Neutrophil (primary cell): ENCODE measurements at regions not wholly inside any gene's neighbourhood (a gene's known extent, or its start where the extent isn't known, plus 50 kb on each side); places are given as distances from the start of the nearest gene placed in this dataset.
"Not testable (repeated sequence)": the region's sequence is repeated elsewhere in the genome, so short reads cannot be mapped to it uniquely, and the experiment has no call there.

Source experiments
- H3K27ac ChIP-seq: fragments of 200-600 bp; sonication (generic); 2 replicates; pipeline ENCODE4 v1.5.1; 2016; ENCODE audit warnings: mild to moderate bottlenecking, moderate library complexity
- H3K27me3 ChIP-seq: fragments of 200-600 bp; sonication (generic); 2 replicates; pipeline ENCODE4 v1.6.0; 2016; ENCODE audit warnings: mild to moderate bottlenecking
- H3K36me3 ChIP-seq: fragments of 200-600 bp; sonication (generic); 2 replicates; pipeline ENCODE4 v1.5.1; 2017
- H3K4me1 ChIP-seq, 2 experiments: fragments of 200-600 bp in 1 of 2; sonication (generic) in 1 of 2; 1 replicate in 1 of 2; 2 replicates in 1 of 2; pipeline versions ENCODE4 v1.5.1 to v1.6.1; 2013 to 2016; ENCODE audit warnings: low read depth in 1 of 2, low read length in 1 of 2, mild to moderate bottlenecking in 1 of 2, moderate library complexity in 1 of 2; ENCODE audit not compliant: control insufficient read depth in 1 of 2, insufficient read depth in 1 of 2
- H3K4me3 ChIP-seq, 2 experiments: fragments of 200-600 bp in 1 of 2; sonication (generic) in 1 of 2; 1 replicate in 1 of 2; 2 replicates in 1 of 2; pipeline ENCODE4 v1.5.1; 2013 to 2016; ENCODE audit warnings: low read depth in 1 of 2, low read length in 1 of 2, mild to moderate bottlenecking in 1 of 2, moderate library complexity in 1 of 2
- H3K9me3 ChIP-seq: fragments of 200-600 bp; sonication (generic); 2 replicates; pipeline ENCODE4 v1.5.1; 2016
- TF ChIP-seq, protein P1 (sequence below): fragments of 200-600 bp; sonication (generic); IDR thresholded peaks from 2 replicates; pipeline ENCODE4 v1.5.1; 2016; ENCODE audit warnings: antibody characterized with exemption

GRCh38 chr2:132068407-132068806 lies 93.3 kb downstream of the ANKRD30BL start:
- not testable (repeated sequence) for H3K27ac ChIP-seq, H3K27me3 ChIP-seq, H3K9me3 ChIP-seq, H3K4me3 ChIP-seq, H3K4me1 ChIP-seq, H3K36me3 ChIP-seq

DNA sequence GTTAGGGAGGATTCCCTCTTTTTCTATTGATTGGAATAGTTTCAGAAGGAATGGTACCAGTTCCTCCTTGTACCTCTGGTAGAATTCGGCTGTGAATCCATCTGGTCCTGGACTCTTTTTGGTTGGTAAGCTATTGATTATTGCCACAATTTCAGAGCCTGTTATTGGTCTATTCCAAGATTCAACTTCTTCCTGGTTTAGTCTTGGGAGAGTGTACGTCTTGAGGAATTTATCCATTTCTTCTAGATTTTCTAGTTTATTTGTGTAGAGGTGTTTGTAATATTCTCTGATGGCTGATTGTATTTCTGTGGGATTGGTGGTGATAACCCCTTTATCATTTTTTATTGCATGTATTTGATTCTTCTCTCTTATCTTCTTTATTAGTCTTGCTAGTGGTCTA lies 96.4 kb downstream of the ANKRD30BL start:
- not testable (repeated sequence) for H3K4me1 ChIP-seq, H3K9me3 ChIP-seq, H3K27ac ChIP-seq, H3K27me3 ChIP-seq, H3K36me3 ChIP-seq, H3K4me3 ChIP-seq

DNA sequence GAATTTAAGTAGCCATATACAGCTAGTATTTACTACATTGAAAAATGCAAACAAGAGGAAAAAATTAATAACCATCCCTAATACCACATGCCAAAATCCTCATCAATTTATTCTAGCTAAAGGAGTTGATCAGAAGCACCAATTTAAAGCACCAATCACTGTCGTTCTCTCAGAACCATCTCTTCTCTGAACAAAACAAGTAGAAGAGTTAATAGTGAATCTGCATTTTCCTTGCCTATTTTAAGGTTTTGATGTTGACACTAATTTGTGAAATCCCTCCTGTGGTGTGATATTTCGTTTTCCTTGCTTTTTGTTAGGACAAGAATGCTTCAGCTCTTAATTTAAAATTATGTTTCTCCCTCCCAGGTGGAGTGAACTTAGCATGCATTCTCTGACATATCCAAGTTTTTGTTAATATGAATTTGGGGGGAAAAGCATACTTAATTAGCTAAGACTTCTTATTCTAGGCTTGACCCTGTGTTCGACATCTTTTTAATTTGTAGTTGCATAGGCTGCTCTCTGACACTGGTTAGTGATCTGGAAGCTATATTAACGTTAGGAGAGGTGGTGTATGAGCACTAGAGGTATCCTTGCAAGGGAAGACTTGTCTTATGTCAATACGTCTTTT lies 122.0 kb downstream of the ANKRD30BL start:
- H3K9me3 ChIP-seq, H3K27ac ChIP-seq, H3K36me3 ChIP-seq, H3K4me3 ChIP-seq, H3K4me1 ChIP-seq: not testable (repeated sequence)
- peaks cover 63% of the 10 kb centered on the region for H3K27me3 ChIP-seq

DNA sequence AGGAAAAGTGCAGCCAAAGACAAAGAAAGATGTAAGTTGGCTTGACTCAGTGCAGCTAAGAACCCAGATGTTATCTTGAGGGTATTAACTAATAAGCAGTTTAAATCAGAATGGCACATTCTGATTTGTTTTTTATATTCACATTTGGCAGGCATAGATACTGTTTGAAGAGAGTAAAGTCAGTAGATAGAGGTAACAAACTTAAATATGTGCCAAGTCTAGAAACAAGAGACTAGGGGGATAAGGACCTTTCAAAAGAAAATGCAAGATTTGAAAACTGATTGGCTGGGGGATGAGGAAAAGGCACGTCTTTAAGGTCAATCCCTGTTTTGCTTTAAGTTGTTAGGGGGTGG lies 122.9 kb downstream of the ANKRD30BL start:
- not testable (repeated sequence) for H3K4me1 ChIP-seq, H3K27ac ChIP-seq, H3K9me3 ChIP-seq, H3K4me3 ChIP-seq, H3K36me3 ChIP-seq
- H3K27me3 ChIP-seq, result peaks cover 63% of the 10 kb centered on the region

GRCh38 chr2:132038179-132038882 lies 123.4 kb downstream of the ANKRD30BL start:
- no peaks in the 10 kb centered on the region for H3K9me3 ChIP-seq
- no peaks in the 10 kb centered on the region for H3K4me1 ChIP-seq
- TF ChIP-seq, protein P1, sequence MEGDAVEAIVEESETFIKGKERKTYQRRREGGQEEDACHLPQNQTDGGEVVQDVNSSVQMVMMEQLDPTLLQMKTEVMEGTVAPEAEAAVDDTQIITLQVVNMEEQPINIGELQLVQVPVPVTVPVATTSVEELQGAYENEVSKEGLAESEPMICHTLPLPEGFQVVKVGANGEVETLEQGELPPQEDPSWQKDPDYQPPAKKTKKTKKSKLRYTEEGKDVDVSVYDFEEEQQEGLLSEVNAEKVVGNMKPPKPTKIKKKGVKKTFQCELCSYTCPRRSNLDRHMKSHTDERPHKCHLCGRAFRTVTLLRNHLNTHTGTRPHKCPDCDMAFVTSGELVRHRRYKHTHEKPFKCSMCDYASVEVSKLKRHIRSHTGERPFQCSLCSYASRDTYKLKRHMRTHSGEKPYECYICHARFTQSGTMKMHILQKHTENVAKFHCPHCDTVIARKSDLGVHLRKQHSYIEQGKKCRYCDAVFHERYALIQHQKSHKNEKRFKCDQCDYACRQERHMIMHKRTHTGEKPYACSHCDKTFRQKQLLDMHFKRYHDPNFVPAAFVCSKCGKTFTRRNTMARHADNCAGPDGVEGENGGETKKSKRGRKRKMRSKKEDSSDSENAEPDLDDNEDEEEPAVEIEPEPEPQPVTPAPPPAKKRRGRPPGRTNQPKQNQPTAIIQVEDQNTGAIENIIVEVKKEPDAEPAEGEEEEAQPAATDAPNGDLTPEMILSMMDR, result no peak
- H3K4me3 ChIP-seq, result no peak overlapping the region
- peaks cover 63% of the 10 kb centered on the region for H3K27me3 ChIP-seq
- no peaks in the 10 kb centered on the region for H3K36me3 ChIP-seq
- no peak overlapping the region for H3K27ac ChIP-seq

- Histone ChIP-seq H3K4me1 (no peaks in the 10 kb centered on the region), H3K27ac (no peak overlapping the region)
Measured at GRCh38 chr2:132037527-132038178, 124.1 kb downstream of the ANKRD30BL start.

GRCh38 chr2:132034646-132035045 lies 127.1 kb downstream of the ANKRD30BL start:
- peaks cover 42% of the 10 kb centered on the region for H3K27me3 ChIP-seq
- no peak overlapping the region for H3K4me3 ChIP-seq
- TF ChIP-seq, protein P1, result no peak
- no peaks in the 10 kb centered on the region for H3K4me1 ChIP-seq
- H3K36me3 ChIP-seq, result no peaks in the 10 kb centered on the region
- no peaks in the 10 kb centered on the region for H3K9me3 ChIP-seq
- no peak overlapping the region for H3K27ac ChIP-seq

More at GRCh38 chr2:132037527-132038178, 124.1 kb downstream of the ANKRD30BL start:
- Histone ChIP-seq H3K4me3 (no peak overlapping the region), H3K36me3 (no peaks in the 10 kb centered on the region), H3K27me3 (peaks cover 63% of the 10 kb centered on the region), H3K9me3 (no peaks in the 10 kb centered on the region)
- TF ChIP-seq, protein P1, result no peak
